Fibroblast of the aortic adventitia (primary cell): ENCODE measurements at regions not wholly inside any gene's neighbourhood (a gene's known extent, or its start where the extent isn't known, plus 50 kb on each side); places are given as distances from the start of the nearest gene placed in this dataset.
"Not testable (repeated sequence)": the region's sequence is repeated elsewhere in the genome, so short reads cannot be mapped to it uniquely, and the experiment has no call there.

ENCODE experiments used
- DNase-seq: peaks from one replicate; pipeline ENCODE4 v3.0.0-alpha.2; 2010; ENCODE audit warnings: low read depth
- H3K4me3 ChIP-seq: 2 replicates; pipeline ENCODE4 v1.5.1; 2011; ENCODE audit warnings: low read depth, mild to moderate bottlenecking, control low read depth, low read length, moderate library complexity
- CTCF ChIP-seq: IDR thresholded peaks from 2 replicates; pipeline ENCODE4 v1.5.1; 2011; ENCODE audit warnings: mild to moderate bottlenecking, low read length, control low read depth, inconsistent platforms; ENCODE audit not compliant: insufficient read depth

GRCh38 chr17:33873201-33873617, 381.9 kb upstream of the CCL2 start:
- DNase-seq = no peak
- H3K4me3 ChIP-seq = no peak overlapping the region
- TF ChIP-seq CTCF = no peak

GRCh38 chr17:33874617-33875060, 380.4 kb upstream of the CCL2 start:
- no peak for TF ChIP-seq CTCF
- no peak for DNase-seq
- no peak overlapping the region for H3K4me3 ChIP-seq

GRCh38 chr17:33875973-33876372, 379.1 kb upstream of the CCL2 start:
- DNase-seq = no peak
- no peak for TF ChIP-seq CTCF
- no peak overlapping the region for H3K4me3 ChIP-seq

GRCh38 chr17:33882273-33882672, 372.8 kb upstream of the CCL2 start:
- DNase-seq, H3K4me3 ChIP-seq: not testable (repeated sequence)

GRCh38 chr17:33882677-33883076, 372.4 kb upstream of the CCL2 start:
- H3K4me3 ChIP-seq, DNase-seq: not testable (repeated sequence)

- no peak for DNase-seq
- no peak for TF ChIP-seq CTCF
- H3K4me3 ChIP-seq = no peak overlapping the region
Measured at GRCh38 chr17:33888455-33888854, 366.6 kb upstream of the CCL2 start.

- DNase-seq = no peak
- TF ChIP-seq CTCF = no peak
- no peak overlapping the region for H3K4me3 ChIP-seq
Measured at GRCh38 chr17:33889040-33889439, 366.0 kb upstream of the CCL2 start.

GRCh38 chr17:33889766-33890165, 365.3 kb upstream of the CCL2 start:
- no peak for TF ChIP-seq CTCF
- no peak overlapping the region for H3K4me3 ChIP-seq
- no peak for DNase-seq
